Medulla oblongata (tissue), 1 donor: ENCODE measurements at regions not wholly inside any gene's neighbourhood (a gene's known extent, or its start where the extent isn't known, plus 50 kb on each side); places are given as distances from the start of the nearest gene placed in this dataset.
"Not testable (repeated sequence)": the region's sequence is repeated elsewhere in the genome, so short reads cannot be mapped to it uniquely, and the experiment has no call there.

ENCODE experiments used
- DNase-seq: peaks from one replicate; pipeline ENCODE4 v3.0.0-alpha.2; 2015; ENCODE audit errors: extremely low spot score

DNA sequence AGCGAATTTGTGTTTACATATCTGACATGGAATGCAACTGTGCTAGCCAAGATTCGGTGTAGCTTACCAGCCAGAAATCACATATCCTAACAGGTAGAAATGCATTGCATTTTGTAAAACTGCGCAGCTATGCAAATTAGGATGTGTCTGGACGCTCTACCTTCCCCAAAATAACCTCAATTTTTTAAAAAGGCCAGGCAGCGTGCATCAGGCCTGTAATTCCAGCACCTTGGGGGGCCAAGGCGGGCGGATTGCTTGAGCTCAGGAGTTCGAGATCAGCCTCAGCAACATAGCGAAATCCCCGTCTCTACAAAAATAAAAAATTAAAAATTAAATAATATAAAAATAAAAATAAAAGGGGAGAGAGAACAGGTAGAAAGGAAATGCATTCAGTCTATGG lies 305.0 kb downstream of the TYW1 start:
- no peak for DNase-seq

DNA sequence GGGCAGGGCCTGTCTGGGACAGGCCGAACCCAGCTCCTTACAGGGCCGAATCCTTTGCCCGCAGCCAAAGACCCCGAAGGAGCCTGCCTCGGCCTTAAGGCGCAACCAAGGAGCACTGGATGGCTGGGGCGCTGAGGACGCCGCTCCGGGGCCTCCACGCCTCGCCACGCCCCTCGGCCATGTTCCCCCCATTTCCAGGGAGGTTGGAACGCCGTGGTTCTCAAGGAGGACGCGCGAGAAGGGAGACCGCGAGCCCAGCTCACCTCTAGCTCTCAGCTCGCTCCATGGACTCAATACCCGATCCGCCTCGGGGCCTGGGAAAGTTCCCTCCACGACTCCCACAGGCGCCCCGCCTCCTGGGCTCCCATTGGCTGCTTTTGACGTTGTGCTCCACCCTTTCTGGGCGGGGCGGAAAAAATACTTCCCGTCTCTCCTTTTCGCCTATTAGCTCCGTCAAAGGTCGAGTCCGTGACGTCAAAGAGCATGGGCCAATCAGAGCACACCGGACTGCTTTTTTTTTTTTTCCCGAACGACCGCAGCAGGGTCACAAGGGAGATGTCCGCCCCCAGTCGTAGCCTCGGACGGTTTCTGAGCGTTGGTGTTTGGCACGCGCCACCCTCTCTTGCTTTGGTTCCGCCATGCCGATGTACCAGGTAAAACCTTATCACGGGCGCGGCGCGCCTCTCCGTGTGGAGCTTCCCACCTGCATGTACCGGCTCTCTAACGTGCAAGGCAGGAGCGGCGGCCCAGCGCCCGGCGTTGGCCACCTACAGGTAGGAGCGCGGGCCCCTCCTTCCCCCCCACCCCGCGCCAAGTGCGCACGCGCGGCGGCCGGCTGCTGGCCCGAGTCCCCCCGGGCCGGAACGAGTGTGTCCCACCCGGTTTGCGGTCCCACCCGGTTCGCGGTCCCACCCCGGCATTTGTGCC lies 305.7 kb downstream of the TYW1 start:
- peak; percentile 100 for DNase-seq

DNA sequence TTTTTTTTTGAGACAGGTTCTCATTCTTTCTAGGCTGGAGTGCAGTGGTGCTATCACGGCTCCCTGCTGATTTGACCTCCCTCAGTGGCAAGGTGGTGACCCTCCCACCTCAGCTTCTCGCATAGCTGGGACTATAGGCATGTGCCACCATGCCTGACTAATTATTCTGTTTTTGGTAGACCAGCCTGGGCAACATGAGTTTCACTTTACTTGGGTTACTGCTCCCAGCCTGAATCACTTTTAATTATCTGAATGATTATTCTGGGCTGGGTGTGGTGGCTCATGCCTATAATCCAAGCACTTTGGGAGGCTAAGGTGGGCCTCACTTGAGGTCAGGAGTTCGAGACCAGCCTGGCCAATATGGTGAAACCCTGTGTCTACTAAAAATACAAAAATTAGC lies 308.2 kb downstream of the TYW1 start:
- not testable (repeated sequence) for DNase-seq

DNA sequence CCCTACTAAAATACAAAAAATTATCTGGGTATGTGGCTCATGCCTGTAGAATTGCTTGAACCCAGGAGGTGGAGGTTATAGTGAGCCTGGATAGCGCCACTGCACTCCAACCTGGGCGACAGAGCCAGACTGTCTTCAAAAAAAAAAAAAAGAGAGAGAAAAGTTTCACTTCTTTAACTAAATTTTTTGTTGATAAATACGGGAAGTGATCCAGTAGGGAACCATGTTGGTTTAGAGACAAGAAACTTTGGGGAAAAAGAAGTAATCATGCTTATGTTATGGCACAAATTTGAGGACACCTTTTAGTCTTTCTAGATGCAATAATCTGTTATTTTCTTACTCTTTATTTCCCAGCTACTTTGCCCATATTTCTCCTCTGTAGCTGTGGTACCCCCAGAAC lies 309.7 kb downstream of the TYW1 start:
- DNase-seq: peak; percentile 11

DNA sequence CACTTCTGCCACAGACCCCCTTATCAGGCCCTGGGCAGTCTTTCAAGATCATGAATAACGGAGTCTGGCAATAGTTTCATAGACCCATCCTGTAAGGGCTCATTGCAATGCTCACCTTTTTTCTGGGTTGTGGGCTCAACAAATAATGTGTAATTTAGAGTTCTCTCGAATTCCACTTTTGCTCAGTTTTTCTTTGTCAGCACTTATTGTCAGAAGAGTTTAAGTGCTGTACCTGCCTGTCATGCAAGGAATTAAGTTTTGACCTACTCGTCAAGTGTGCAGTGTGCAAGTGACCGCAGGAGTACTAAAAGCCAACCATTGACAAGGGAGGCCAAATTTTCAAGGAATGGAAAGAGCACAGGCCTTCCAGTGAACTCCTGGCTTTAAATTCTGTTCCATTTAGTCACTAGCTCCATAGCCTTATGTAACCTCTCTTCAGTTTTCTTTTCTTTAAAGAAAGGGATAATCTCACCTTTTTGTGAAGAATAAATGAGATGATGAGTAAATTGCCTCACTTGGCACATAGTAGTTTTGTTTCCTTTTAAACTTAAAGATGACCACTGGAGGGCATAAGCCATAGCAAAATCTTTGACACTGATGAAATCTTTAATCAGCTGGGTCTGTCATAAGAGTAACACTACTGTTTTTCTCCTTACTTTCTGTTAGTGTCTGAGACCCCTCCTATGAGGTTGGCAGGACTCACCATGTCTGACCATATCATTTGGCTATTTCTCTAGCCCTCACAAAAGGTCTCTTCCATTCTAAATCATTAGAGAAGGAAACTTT lies 313.3 kb downstream of the TYW1 start:
- DNase-seq: no peak

DNA sequence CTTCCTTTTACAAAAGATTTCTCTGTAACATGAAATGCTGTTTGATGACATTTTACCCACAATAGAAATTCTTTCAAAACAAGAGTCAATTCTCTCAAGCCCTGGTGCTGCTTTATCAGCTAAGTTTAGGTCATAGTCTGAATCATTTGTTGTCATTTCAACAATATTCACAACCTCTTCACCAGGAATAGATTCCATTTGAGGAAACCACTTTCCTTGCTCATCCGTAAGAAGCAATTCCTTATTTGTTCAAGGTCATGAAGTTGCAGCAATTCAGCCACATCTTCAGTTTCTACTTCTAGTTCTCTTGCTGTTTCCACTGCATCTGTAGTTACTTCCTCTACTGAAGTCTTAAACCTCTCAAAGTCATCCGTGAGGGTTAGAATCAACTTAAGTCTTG lies 315.3 kb downstream of the TYW1 start:
- no peak for DNase-seq

DNA sequence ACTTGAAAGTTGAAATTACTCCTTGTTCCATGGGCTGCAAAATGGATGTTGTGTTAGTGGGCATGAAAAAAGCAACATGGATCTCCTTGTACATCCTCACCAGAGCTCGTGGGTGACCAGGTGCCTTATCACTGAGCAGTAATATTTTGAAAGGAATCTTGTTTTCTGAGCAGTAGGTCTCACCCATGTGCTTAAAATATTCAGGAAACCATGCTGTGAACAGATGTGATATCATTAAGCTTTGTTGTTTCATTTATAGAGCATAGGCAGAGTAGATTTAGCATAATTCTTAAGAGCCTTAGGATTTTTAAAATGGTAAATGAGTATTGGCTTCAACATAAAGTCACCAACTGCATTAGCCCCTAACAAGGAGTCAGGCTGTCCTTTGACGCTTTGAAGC lies 316.6 kb downstream of the TYW1 start:
- DNase-seq: no peak

DNA sequence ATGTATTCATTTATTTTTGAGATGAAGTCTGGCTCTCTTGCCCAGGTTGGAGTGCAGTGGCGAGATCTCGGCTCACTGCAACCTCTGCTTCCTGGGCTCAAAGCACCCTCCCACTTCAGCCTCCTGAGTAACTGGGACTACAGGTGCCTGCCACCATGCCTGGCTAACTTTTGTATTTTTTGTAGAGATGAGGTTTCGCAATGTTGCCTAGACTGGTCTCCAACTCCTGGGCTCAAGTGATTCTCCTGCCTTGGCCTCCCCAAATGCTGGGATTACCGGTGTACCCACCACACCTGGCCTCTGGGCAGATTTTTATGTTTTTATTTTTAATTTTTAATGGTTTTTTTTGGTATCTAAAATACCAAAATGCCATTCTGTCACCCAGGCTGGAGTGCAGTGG lies 320.3 kb downstream of the TYW1 start:
- DNase-seq: not testable (repeated sequence)

DNA sequence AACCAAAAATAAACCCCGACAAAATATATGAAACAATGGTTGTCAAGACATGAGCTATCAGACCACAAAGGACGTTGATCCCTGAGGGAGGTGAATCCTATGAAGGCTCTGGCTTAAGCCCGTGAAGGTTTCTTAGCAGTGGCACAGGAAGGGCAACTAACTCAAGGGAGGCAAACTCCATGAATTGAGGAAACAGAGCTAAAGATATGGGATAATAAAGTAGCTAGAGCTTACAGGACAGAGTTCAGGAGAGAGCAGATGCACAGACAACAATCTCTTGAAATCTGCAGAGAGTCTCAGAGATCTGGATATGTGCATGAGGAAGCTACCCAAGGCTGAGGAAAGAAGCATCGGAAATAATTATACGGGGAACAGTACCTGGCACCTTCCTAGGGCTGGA lies 331.6 kb downstream of the TYW1 start:
- DNase-seq: not testable (repeated sequence)

DNA sequence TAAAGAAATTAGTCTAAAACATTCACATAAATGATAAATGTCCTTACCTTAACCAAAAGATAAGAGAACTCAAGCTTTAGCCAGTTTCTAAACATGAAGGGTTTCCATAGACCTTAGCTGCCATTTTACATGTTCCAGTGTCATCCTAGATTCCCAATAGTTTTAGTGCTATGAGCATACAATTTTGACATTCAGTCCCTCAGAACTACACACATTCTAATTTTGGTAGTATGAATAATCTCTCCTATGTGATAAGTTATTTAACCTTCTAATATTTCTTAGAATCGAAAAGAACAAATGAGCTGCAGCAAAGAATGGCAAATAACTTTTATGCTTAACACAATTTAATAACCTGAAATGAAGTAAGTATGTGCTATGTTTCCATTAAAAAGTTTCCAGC lies 338.5 kb downstream of the TYW1 start:
- DNase-seq: not testable (repeated sequence)

DNA sequence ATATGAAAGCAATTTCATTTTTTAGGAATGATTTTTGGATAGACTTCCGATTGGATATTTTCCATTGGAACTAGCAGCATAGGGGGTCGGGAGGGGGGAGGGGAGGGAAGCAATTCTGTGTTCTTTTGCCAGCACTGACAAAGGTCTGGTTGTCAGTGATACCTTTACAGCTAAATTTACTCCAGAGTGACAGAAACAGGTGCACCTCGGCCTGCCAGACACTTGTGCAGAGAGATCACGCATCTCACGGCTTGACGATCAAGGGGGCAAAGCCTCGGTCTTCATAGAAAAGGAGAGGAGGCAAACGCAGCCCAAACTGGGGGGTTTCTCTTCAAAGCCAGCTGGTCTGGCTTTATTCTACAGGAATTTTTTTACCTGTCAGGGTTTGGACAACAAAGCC lies 339.0 kb downstream of the TYW1 start:
- DNase-seq: not testable (repeated sequence)

DNA sequence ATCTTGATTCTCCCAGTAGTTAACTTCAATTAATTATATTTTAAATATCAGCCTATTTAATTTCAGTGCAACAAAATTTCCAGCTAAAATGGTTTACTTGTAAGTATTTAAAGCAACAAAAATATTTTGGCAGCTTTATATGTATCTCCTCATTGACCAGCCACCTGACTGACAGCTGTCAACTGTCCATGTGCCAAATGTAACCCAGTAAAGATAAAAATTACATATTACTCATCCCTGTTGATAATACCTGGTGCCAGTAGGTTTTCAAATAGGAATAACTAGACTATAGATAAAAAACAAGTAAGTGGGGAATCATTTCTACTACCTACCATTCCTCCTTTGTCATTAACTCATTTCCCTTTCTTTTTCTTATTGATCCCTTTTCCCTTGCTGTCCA lies 341.9 kb downstream of the TYW1 start:
- DNase-seq: not testable (repeated sequence)

DNA sequence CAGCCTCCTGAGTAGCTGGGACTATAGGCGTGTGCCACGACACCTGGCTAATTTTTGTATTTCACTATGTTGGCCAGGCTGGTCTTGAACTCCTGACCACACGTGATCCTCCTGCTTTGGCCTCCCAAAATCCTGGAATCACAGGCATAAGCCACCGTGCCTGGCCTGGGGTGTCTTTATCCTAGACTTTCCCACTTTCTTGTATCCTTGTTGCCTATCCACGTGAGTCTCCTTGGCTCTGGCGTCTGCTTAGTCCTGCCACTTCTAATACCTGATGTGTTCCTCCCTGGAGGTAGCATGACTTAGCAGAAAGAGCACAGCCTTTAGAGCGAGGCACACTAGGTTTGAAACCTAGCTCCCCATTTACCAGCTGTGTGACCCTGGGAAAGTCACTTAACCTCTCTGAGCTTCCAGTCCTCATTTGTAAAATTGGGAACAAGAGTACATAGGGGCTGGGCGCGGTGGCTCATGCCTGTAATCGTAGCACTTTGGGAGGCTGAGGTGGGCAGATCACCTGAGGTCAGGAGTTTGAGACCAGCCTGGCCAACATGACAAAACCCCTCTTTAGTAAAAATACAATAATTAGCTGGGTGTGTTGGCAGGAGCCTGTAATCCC lies 344.6 kb downstream of the TYW1 start:
- no peak for DNase-seq

DNA sequence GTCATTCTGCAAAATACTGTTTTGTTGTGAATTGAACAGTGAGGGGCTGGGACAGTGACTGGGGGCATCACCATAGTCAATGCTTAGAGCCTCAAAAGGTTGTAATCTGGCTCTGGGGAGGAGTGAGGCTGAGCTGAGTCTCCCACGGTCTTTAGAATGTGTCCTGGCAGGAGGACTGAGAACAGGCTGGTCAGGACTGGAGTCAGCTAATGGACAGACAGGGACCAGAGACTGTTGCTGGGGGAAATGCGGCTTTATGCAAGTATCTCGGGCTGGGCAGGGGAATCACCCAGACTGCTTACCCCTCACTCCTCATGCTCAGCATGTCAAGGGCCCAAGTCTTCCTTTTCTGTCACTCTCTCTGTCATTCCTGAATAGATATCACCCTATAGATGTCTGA lies 346.5 kb downstream of the TYW1 start:
- DNase-seq: no peak

DNA sequence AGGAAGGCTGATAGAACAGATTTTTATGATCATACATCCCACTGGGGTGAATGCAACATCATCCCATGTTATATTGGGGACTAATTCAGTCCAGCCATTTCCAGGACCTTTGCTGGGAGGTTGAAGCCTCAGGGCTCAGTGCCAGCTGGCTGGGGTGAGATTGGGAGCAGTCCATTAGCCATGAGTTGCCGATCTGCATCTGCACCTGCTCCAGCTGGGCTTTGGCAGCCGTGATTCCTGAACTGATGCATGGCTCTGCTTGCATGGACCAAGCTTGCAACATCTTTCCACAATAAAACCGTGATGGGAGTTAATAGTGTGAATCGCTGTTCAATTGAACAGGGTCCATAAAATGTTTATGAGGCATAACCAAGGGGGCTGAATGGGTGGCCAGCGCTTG lies 346.9 kb downstream of the TYW1 start:
- DNase-seq: no peak

DNA sequence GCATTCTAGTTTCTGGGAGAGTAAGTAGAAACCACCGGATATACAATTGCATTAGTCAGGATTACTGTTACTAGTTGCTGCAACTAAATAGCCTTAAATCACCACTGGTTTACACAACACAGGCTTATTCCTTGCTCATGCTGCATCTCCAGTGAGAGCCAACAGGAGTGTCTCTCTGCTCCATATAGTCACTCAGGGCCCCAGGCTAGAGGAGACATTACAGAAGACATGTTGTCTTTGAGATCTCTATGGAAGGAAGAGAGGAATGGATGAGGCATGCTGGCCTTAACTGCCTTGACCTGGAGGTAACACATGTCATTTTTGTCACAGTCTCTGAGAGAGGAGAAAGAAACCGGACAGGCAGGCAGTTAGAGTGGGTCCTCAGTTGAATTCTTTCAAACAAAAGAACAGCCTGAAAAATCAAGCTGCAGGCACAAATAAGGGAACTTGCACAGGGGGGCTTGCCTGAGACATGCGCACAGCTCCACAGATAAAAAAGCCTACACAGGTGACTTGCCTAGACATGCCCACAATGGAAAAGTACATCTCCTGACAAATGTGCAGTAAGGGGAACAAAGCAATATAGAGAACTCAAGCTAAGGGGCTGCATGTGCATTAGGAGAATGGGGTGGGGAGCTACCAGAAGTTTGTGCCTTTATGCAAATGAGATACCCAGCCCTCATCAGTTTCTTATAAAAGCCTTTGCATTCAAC lies 348.0 kb downstream of the TYW1 start:
- DNase-seq: no peak

DNA sequence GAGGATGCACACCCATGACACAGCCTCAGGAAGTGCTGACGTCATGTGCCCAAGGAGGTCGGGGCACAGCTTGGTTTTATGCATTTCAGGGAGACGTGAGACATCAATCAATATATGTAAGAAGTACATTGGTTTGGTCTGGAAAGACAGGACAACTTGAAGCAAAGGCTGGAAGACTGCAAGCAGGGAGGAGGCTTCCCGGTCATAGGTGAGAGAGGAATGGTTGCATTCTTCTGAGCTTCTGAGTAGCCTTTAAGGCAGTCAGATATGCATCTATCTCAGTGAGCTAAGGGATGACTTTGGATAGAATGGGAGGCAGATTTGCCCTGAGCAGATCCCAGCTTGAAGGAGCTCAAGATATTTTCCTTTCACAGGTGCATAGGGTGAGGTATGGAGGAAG lies 349.5 kb downstream of the TYW1 start:
- DNase-seq: no peak

DNA sequence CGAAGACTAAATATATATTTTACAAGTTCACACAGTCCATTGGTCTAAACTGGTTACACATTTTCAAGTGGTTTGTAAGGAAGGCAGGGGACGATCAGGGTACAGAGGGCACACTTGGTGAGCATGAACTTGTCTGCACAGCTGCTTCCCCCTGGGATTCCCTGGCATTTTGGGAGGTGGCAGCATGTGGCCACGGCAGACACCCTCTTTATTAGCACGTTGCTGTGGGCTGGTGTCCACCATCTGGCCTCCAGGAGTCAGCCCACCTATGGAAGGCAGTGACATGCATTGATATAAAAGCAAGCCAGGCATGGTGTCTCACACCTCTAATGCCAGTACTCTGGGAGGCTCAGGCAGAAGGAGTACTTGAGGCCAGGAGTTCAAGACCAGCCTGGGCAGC lies 350.2 kb downstream of the TYW1 start:
- no peak for DNase-seq

DNA sequence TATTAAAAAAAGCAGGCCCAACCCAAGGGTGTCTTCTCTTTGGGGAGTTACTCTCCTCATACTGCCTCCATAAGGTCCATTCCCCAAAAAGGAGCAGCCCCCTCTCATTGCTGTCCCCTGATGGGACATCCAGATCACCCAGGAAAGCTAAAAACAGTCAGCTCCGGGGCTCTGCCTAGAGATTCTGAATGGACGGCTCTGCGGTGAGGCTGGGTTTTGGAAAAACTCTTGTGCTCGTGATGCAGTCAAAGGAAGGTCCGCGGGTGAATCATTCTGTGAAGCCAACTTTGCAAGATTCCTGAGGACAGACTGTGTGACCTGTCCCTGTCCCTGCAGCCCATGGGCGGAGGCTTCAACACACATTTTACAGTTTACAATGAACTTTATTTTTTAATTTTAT lies 351.5 kb downstream of the TYW1 start:
- no peak for DNase-seq

DNA sequence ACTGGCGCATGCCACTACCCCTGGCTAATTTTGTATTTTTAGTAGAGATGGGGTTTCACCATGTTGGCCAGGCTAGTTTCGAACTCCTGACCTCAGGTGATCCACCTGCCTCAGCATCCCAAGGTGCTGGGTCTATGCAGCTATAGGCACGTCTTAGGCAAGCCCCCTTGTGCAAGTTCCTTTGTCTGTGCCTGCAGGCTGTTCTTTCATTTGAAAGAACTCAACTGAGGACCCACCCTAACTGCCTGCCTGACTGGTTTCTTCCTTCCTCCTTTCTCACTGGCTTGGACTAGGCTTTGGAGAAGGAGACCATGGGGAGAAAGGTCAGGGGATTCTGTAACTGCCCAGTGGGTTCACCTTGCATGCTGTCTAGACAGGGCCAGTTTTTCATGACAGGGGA lies 361.0 kb downstream of the TYW1 start:
- DNase-seq: not testable (repeated sequence)

DNA sequence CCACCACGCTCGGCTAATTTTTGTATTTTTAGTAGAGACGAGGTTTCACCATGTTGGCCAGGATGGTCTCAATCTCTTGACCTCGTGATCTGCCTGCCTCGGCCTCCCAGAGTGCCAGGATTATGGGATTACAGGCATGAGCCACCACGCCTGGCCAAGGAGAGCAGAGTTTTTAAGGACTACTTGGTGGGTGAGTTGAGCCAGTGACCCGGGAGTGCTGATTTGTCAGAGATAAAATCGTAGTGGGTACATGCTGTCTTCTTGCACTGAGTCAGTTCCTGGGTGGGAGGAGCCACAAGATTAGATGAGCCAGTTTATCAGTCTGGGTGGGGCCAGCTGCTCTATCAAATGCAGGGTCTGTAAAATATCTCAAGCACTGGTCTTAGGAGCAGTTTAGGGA lies 361.7 kb downstream of the TYW1 start:
- DNase-seq: not testable (repeated sequence)

DNA sequence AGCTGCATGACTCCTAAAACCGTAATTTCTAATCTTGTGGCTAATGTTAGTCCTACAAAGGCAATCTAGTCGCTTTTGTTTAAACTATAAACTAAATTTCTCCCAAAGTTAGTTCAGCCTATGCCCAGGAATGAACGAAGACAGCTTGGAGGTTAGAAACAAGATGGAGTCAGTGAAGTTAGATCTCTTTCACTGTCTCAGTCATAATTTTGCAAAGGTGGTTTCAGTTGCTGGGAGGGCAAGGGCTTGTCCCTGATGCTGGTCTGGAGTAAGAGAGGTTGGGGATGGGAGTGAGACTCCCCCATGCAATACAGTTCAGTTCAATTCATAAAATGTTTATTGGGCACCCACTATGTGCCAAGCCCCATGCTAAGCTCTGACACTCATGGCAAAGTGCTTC lies 362.1 kb downstream of the TYW1 start:
- not testable (repeated sequence) for DNase-seq
